ENCODE measurements at regions not wholly inside any gene's neighbourhood (a gene's known extent, or its start where the extent isn't known, plus 50 kb on each side); places are given as distances from the start of the nearest gene placed in this dataset.

- TF ChIP-seq ZBTB7A (IDR thresholded peaks at IDR 0.05; ENCODE audit: low read depth), result no peak
- TF ChIP-seq REST (IDR thresholded peaks at IDR 0.05; ENCODE audit: low read depth), result no peak
- TF ChIP-seq TEAD4 (IDR thresholded peaks at IDR 0.05), result no peak
- TF ChIP-seq TAF1 (IDR thresholded peaks at IDR 0.05; ENCODE audit: low read depth), result no peak
- TF ChIP-seq CEBPB (IDR thresholded peaks at IDR 0.05), result no peak
- TF ChIP-seq YY1 (IDR thresholded peaks at IDR 0.05; ENCODE audit: low read depth), result no peak
- TF ChIP-seq TCF12 (IDR thresholded peaks at IDR 0.05; ENCODE audit: low read depth), result no peak
- no peak for TF ChIP-seq MAX (IDR thresholded peaks at IDR 0.05)
- no peak for TF ChIP-seq CREB1 (IDR thresholded peaks at IDR 0.05; ENCODE audit: low read depth)
- no peak for TF ChIP-seq EGR1 (IDR thresholded peaks at IDR 0.05)
- no peak for TF ChIP-seq USF1 (IDR thresholded peaks at IDR 0.05)
- TF ChIP-seq NFIC (IDR thresholded peaks at IDR 0.05), result no peak
- no peak for TF ChIP-seq FOXM1 (IDR thresholded peaks at IDR 0.05; ENCODE audit: borderline replicate concordance, low read depth)
- TF ChIP-seq EP300 (IDR thresholded peaks at IDR 0.05; ENCODE audit: borderline replicate concordance), result no peak
- no peak for TF ChIP-seq RAD21 (IDR thresholded peaks at IDR 0.05; ENCODE audit: low read depth)
Observed at GRCh38 chr1:83033682-83034081, 965.2 kb downstream of the TTLL7 start.

- TF ChIP-seq TEAD4 (IDR thresholded peaks at IDR 0.05) (no peak), USF1 (IDR thresholded peaks at IDR 0.05) (no peak), EP300 (IDR thresholded peaks at IDR 0.05; ENCODE audit: borderline replicate concordance) (no peak), EGR1 (IDR thresholded peaks at IDR 0.05) (no peak), CEBPB (IDR thresholded peaks at IDR 0.05) (no peak), CREB1 (IDR thresholded peaks at IDR 0.05; ENCODE audit: low read depth) (no peak), RAD21 (IDR thresholded peaks at IDR 0.05; ENCODE audit: low read depth) (no peak), YY1 (IDR thresholded peaks at IDR 0.05; ENCODE audit: low read depth) (no peak), REST (IDR thresholded peaks at IDR 0.05; ENCODE audit: low read depth) (no peak), TAF1 (IDR thresholded peaks at IDR 0.05; ENCODE audit: low read depth) (no peak)
Observed at GRCh38 chr1:83029916-83030315, 969.0 kb downstream of the TTLL7 start.

- TF ChIP-seq TAF1 (IDR thresholded peaks at IDR 0.05; ENCODE audit: low read depth) (no peak), YY1 (IDR thresholded peaks at IDR 0.05; ENCODE audit: low read depth) (no peak), NFIC (IDR thresholded peaks at IDR 0.05) (no peak), TCF12 (IDR thresholded peaks at IDR 0.05; ENCODE audit: low read depth) (no peak), EP300 (IDR thresholded peaks at IDR 0.05; ENCODE audit: borderline replicate concordance) (no peak), TEAD4 (IDR thresholded peaks at IDR 0.05) (no peak), FOXM1 (IDR thresholded peaks at IDR 0.05; ENCODE audit: borderline replicate concordance, low read depth) (no peak), CREB1 (IDR thresholded peaks at IDR 0.05; ENCODE audit: low read depth) (no peak), EGR1 (IDR thresholded peaks at IDR 0.05) (no peak), RAD21 (IDR thresholded peaks at IDR 0.05; ENCODE audit: low read depth) (no peak), ZBTB7A (IDR thresholded peaks at IDR 0.05; ENCODE audit: low read depth) (no peak), REST (IDR thresholded peaks at IDR 0.05; ENCODE audit: low read depth) (no peak), USF1 (IDR thresholded peaks at IDR 0.05) (no peak), CEBPB (IDR thresholded peaks at IDR 0.05) (no peak), MAX (IDR thresholded peaks at IDR 0.05) (no peak)
Observed at GRCh38 chr1:83029050-83029449, 969.9 kb downstream of the TTLL7 start.

GRCh38 chr1:83028467-83028866, 970.5 kb downstream of the TTLL7 start:
- no peak for TF ChIP-seq EGR1 (IDR thresholded peaks at IDR 0.05)
- no peak for TF ChIP-seq TEAD4 (IDR thresholded peaks at IDR 0.05)
- no peak for TF ChIP-seq MAX (IDR thresholded peaks at IDR 0.05)
- TF ChIP-seq REST (IDR thresholded peaks at IDR 0.05; ENCODE audit: low read depth), result no peak

Measured in Ishikawa (cell line).